Breast epithelium (tissue), 4 donors: ENCODE measurements at regions not wholly inside any gene's neighbourhood (a gene's known extent, or its start where the extent isn't known, plus 50 kb on each side); places are given as distances from the start of the nearest gene placed in this dataset.
"Not testable (repeated sequence)": the region's sequence is repeated elsewhere in the genome, so short reads cannot be mapped to it uniquely, and the experiment has no call there.

Source experiments
- DNase-seq, 2 donors: peaks; one replicate each; pipeline ENCODE4 v3.0.0-alpha.2; 2019; ENCODE audit warnings: low spot score in 2 of 2
- H3K27ac ChIP-seq, 2 donors: fragments of 200-600 bp; sonication (generic) in 1 of 2; one replicate each; pipeline ENCODE4 v1.5.1; 2016 to 2019; ENCODE audit warnings: mild to moderate bottlenecking in 1 of 2
- H3K27me3 ChIP-seq, 2 donors: fragments of 200-600 bp; sonication (generic) in 1 of 2; one replicate each; pipeline versions ENCODE4 v1.5.1 to v1.6.0; 2017 to 2019; ENCODE audit warnings: control low read depth in 1 of 2, mild to moderate bottlenecking in 1 of 2
- H3K36me3 ChIP-seq: fragments of 200-600 bp; one replicate; pipeline ENCODE4 v1.5.1; 2019
- H3K4me1 ChIP-seq, 2 donors: fragments of 200-600 bp; sonication (generic); one replicate each; pipeline ENCODE4 v1.5.1; 2016 to 2019; ENCODE audit warnings: control low read depth in 1 of 2
- H3K4me3 ChIP-seq, 3 donors: fragments of 200-600 bp; sonication (generic); 1 replicate in 2 of 3; 2 replicates in 1 of 3; pipeline ENCODE4 v1.5.1; 2016 to 2019; ENCODE audit warnings: mild to moderate bottlenecking in 3 of 3, moderate library complexity in 2 of 3
- H3K9me3 ChIP-seq, 2 donors: fragments of 200-600 bp; sonication (generic) in 1 of 2; one replicate each; pipeline ENCODE4 v1.5.1; 2016 to 2019; ENCODE audit warnings: control low read depth in 1 of 2
- CTCF ChIP-seq, 3 donors: fragments of 450-650 bp; IDR thresholded peaks; one replicate each; pipeline ENCODE4 v1.5.1; 2016 to 2017; ENCODE audit warnings: antibody characterized with exemption in 3 of 3, mild to moderate bottlenecking in 3 of 3, moderate library complexity in 3 of 3
- POLR2A ChIP-seq: fragments of 450-650 bp; IDR thresholded peaks from one replicate; pipeline ENCODE4 v1.6.1; 2016; ENCODE audit warnings: antibody characterized with exemption, mild to moderate bottlenecking, moderate library complexity
- POLR2AphosphoS5 ChIP-seq, 3 donors: sonication (generic); formaldehyde crosslinking; IDR thresholded peaks; one replicate each; pipeline ENCODE4 v1.6.1; 2017; ENCODE audit warnings: antibody characterized with exemption in 3 of 3
- intact Hi-C: fragments of 100-400 bp; cut with DNase I; formaldehyde crosslinking; loops from one replicate; pipeline ENCODE4 v1.15.1; 2023; ENCODE audit warnings: low total_unique reads

GRCh38 chr21:29431178-29431577, 132.5 kb downstream of the BACH1 start:
- no peak for TF ChIP-seq CTCF (IDR thresholded peaks at IDR 0.05)
- H3K4me3 ChIP-seq = no peak overlapping the region
- no peaks in the 10 kb centered on the region for H3K27me3 ChIP-seq
- H3K27ac ChIP-seq = no peak overlapping the region
- H3K4me1 ChIP-seq = no peaks in the 10 kb centered on the region
- intact Hi-C loops = no loop called here
- H3K9me3 ChIP-seq = no peaks in the 10 kb centered on the region
- DNase-seq = no peak
- H3K36me3 ChIP-seq = no peaks in the 10 kb centered on the region

- DNase-seq = no peak
- Histone ChIP-seq H3K9me3 (no peaks in the 10 kb centered on the region), H3K27ac (no peak overlapping the region), H3K27me3 (no peaks in the 10 kb centered on the region), H3K4me1 (no peaks in the 10 kb centered on the region), H3K4me3 (no peak overlapping the region), H3K36me3 (no peaks in the 10 kb centered on the region)
- TF ChIP-seq POLR2AphosphoS5 (IDR thresholded peaks at IDR 0.05) = no peak
- TF ChIP-seq POLR2A = no peak
- TF ChIP-seq CTCF (IDR thresholded peaks at IDR 0.05) = no peak
- intact Hi-C loops = no loop called here
These were observed 133.0 kb downstream of the BACH1 start for GRCh38 chr21:29431680-29432079.

- Histone ChIP-seq H3K4me1 (no peaks in the 10 kb centered on the region), H3K4me3 (no peak overlapping the region), H3K9me3 (no peaks in the 10 kb centered on the region), H3K27me3 (no peaks in the 10 kb centered on the region), H3K36me3 (no peaks in the 10 kb centered on the region), H3K27ac (no peak overlapping the region)
- intact Hi-C loops = no loop called here
- DNase-seq = no peak
- TF ChIP-seq CTCF (IDR thresholded peaks at IDR 0.05) = no peak
- no peak for TF ChIP-seq POLR2A
- TF ChIP-seq POLR2AphosphoS5 (IDR thresholded peaks at IDR 0.05) = no peak
These were observed 134.8 kb downstream of the BACH1 start for GRCh38 chr21:29433366-29434059.

GRCh38 chr21:29434081-29434480, 135.4 kb downstream of the BACH1 start:
- no peak overlapping the region for H3K27ac ChIP-seq
- no peaks in the 10 kb centered on the region for H3K4me1 ChIP-seq
- DNase-seq = no peak
- no peaks in the 10 kb centered on the region for H3K36me3 ChIP-seq
- no peaks in the 10 kb centered on the region for H3K27me3 ChIP-seq
- intact Hi-C loops = no loop called here
- TF ChIP-seq POLR2AphosphoS5 (IDR thresholded peaks at IDR 0.05) = no peak
- no peak for TF ChIP-seq POLR2A
- no peak for TF ChIP-seq CTCF (IDR thresholded peaks at IDR 0.05)
- no peak overlapping the region for H3K4me3 ChIP-seq
- H3K9me3 ChIP-seq = no peaks in the 10 kb centered on the region

DNA sequence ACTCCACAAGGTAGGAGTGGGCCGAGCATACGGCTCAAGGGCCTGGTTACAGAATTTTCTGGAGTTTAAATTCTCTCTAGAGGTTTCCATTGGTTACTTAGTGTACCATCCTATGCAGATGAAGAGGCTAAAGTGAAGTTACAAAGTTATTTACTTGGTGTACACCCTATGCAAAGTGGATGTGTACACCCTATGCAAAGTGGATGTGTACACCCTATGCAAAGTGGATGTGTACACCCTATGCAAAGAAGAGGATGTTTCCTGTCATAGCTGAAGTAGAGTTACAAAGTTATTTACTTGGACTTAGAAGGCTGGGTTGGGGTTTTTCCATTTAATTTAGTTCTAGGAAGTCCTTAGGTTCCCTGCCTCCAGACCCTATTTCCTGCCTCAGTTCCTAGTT, 136.3 kb downstream of the BACH1 start:
- H3K27ac ChIP-seq, H3K36me3 ChIP-seq, H3K4me1 ChIP-seq, H3K4me3 ChIP-seq, H3K27me3 ChIP-seq, intact Hi-C loops, H3K9me3 ChIP-seq, DNase-seq: not testable (repeated sequence)

- Histone ChIP-seq H3K4me3 (no peak overlapping the region), H3K4me1 (no peaks in the 10 kb centered on the region), H3K27me3 (no peaks in the 10 kb centered on the region), H3K36me3 (no peaks in the 10 kb centered on the region), H3K27ac (no peak overlapping the region), H3K9me3 (no peaks in the 10 kb centered on the region)
- TF ChIP-seq POLR2AphosphoS5 (IDR thresholded peaks at IDR 0.05) = no peak
- TF ChIP-seq POLR2A = no peak
- TF ChIP-seq CTCF (IDR thresholded peaks at IDR 0.05) = no peak
- no peak for DNase-seq
- intact Hi-C loops = no loop called here
These were observed 137.4 kb downstream of the BACH1 start for GRCh38 chr21:29436143-29436542.
